SK-N-SH (cell line): ENCODE measurements at regions not wholly inside any gene's neighbourhood (a gene's known extent, or its start where the extent isn't known, plus 50 kb on each side); places are given as distances from the start of the nearest gene placed in this dataset.

Experiments used
- CTCF ChIA-PET: fragments of 300-600, 350-600 bp; formaldehyde crosslinking; extraction: SDS; loops from one replicate; lab custom pipeline; 2021; lab: Yijun Ruan, JAX
- POLR2A ChIA-PET: fragments of 350-600 bp; sonication (Branson Sonifier 250); formaldehyde crosslinking; extraction: SDS; loops from one replicate; lab custom pipeline; 2020; ENCODE audit warnings: antibody characterized with exemption, inconsistent platforms; lab: Yijun Ruan, JAX
- DNase-seq: peaks from one replicate; pipeline ENCODE4 v3.0.0; 2012
- H2AFZ ChIP-seq: fragments of 200-600 bp; sonication (generic); 2 replicates; pipeline ENCODE4 v1.8.1; 2016; ENCODE audit warnings: antibody characterized with exemption, mild to moderate bottlenecking, low read depth
- H3F3A ChIP-seq: fragments of 200-600 bp; sonication (generic); replicated peaks from 2 replicates; pipeline ENCODE3; 2016; ENCODE audit warnings: antibody characterized with exemption, mild to moderate bottlenecking; ENCODE audit not compliant: insufficient read depth
- H3K27ac ChIP-seq, 2 experiments: fragments of 200-500 bp in 1 of 2; fragments of 200-600 bp in 1 of 2; sonication (Bioruptor generic) in 1 of 2; sonication (generic), shearing (Covaris generic) in 1 of 2; 2 replicates each; pipeline versions ENCODE4 v1.5.1 to v1.6.1; 2014 to 2016; ENCODE audit warnings: low read depth in 2 of 2, inconsistent platforms in 1 of 2, low read length in 1 of 2, mild to moderate bottlenecking in 1 of 2, mixed read lengths in 1 of 2
- H3K27me3 ChIP-seq: fragments of 200-600 bp; sonication (generic), shearing (Covaris generic); 2 replicates; pipeline ENCODE4 v1.6.1; 2016; ENCODE audit warnings: mixed run types; ENCODE audit not compliant: insufficient read depth
- H3K36me3 ChIP-seq, 2 experiments: fragments of 200-500 bp in 1 of 2; fragments of 200-600 bp in 1 of 2; sonication (Bioruptor generic) in 1 of 2; sonication (generic) in 1 of 2; replicated peaks in 1 of 2; 2 replicates each; pipeline versions ENCODE3 to v1.5.1; 2014 to 2016; ENCODE audit warnings: low read length in 1 of 2, mild to moderate bottlenecking in 1 of 2; ENCODE audit not compliant: insufficient read depth in 2 of 2, control insufficient read depth in 1 of 2
- H3K4me1 ChIP-seq, 2 experiments: fragments of 200-500 bp in 1 of 2; fragments of 200-600 bp in 1 of 2; sonication (Bioruptor generic) in 1 of 2; sonication (generic), shearing (Covaris generic) in 1 of 2; 2 replicates each; pipeline versions ENCODE4 v1.5.1 to v1.6.1; 2014 to 2016; ENCODE audit warnings: low read depth in 1 of 2, low read length in 1 of 2, mixed run types in 1 of 2; ENCODE audit not compliant: insufficient read depth in 2 of 2, control insufficient read depth in 1 of 2
- H3K4me2 ChIP-seq: fragments of 200-600 bp; sonication (generic), shearing (Covaris generic); 2 replicates; pipeline ENCODE4 v1.6.1; 2017; ENCODE audit warnings: mixed run types
- H3K4me3 ChIP-seq, 2 experiments: fragments of 200-500 bp in 1 of 2; fragments of 200-600 bp in 1 of 2; sonication (Bioruptor generic) in 1 of 2; sonication (generic), shearing (Covaris generic) in 1 of 2; 2 replicates each; pipeline versions ENCODE4 v1.5.1 to v1.8.1; 2014 to 2016; ENCODE audit warnings: low read depth in 2 of 2, inconsistent platforms in 1 of 2, low read length in 1 of 2, mild to moderate bottlenecking in 1 of 2, mixed read lengths in 1 of 2, moderate library complexity in 1 of 2
- H3K79me2 ChIP-seq: fragments of 200-600 bp; sonication (generic); 2 replicates; pipeline ENCODE4 v1.8.1; 2017; ENCODE audit warnings: mild to moderate bottlenecking; ENCODE audit not compliant: insufficient read depth
- H3K9ac ChIP-seq: fragments of 200-600 bp; sonication (generic); 2 replicates; pipeline ENCODE4 v1.6.1; 2017; ENCODE audit warnings: mixed run types
- H3K9me2 ChIP-seq: fragments of 200-600 bp; sonication (generic); 2 replicates; pipeline ENCODE4 v1.6.1; 2017; ENCODE audit warnings: mixed run types
- H3K9me3 ChIP-seq: fragments of 200-600 bp; sonication (generic); 2 replicates; pipeline ENCODE4 v1.6.1; 2017; ENCODE audit warnings: mixed run types, mild to moderate bottlenecking, moderate library complexity
- H4K20me1 ChIP-seq: fragments of 200-600 bp; sonication (generic); 2 replicates; pipeline ENCODE4 v1.6.1; 2017; ENCODE audit warnings: mild to moderate bottlenecking, mixed run types; ENCODE audit not compliant: insufficient read depth
- ELF1 ChIP-seq: IDR thresholded peaks from 2 replicates; pipeline ENCODE4 v1.4.0; 2012
- EP300 ChIP-seq, 2 experiments: IDR thresholded peaks; 2 replicates each; pipeline versions ENCODE4 v1.4.0 to v1.6.1; 2012; ENCODE audit warnings: borderline replicate concordance in 1 of 2, low read depth in 1 of 2, low read length in 1 of 2
- FOSL2 ChIP-seq: IDR thresholded peaks from 2 replicates; pipeline ENCODE4 v1.4.0; 2012; ENCODE audit warnings: low read depth, mild to moderate bottlenecking, moderate library complexity, borderline replicate concordance
- FOXJ3 ChIP-seq: sonication (generic); formaldehyde crosslinking; IDR thresholded peaks from 2 replicates; pipeline ENCODE4 v1.5.1; 2020; ENCODE audit warnings: mild to moderate bottlenecking, missing genetic modification reagents
- GABPA ChIP-seq: IDR thresholded peaks from 2 replicates; pipeline ENCODE4 v1.4.0; 2012; ENCODE audit warnings: low read depth, mild to moderate bottlenecking
- GATA2 ChIP-seq: sonication (generic); formaldehyde crosslinking; IDR thresholded peaks from 2 replicates; pipeline ENCODE4 v1.5.0; 2020; ENCODE audit warnings: mild to moderate bottlenecking, missing genetic modification reagents
- JUND ChIP-seq: IDR thresholded peaks from 2 replicates; pipeline ENCODE4 v1.4.0; 2012
- MEF2A ChIP-seq: IDR thresholded peaks from 2 replicates; pipeline ENCODE4 v1.4.0; 2012; ENCODE audit warnings: low read depth, borderline replicate concordance
- MXI1 ChIP-seq: IDR thresholded peaks from 2 replicates; pipeline ENCODE4 v1.6.1; 2012; ENCODE audit warnings: mild to moderate bottlenecking, low read depth, low read length, improper control_type of control experiment
- NFIC ChIP-seq: IDR thresholded peaks from 2 replicates; pipeline ENCODE4 v1.4.0; 2012; ENCODE audit warnings: borderline replicate concordance
- NRF1 ChIP-seq: IDR thresholded peaks from 2 replicates; pipeline ENCODE4 v1.6.1; 2012; ENCODE audit warnings: low read depth, mild to moderate bottlenecking, low read length
- REST ChIP-seq: IDR thresholded peaks from 2 replicates; pipeline ENCODE4 v1.6.1; 2012; ENCODE audit warnings: mild to moderate bottlenecking, low read depth, low read length, moderate library complexity
- RXRA ChIP-seq: IDR thresholded peaks from 2 replicates; pipeline ENCODE4 v1.4.0; 2012; ENCODE audit warnings: low read depth, mild to moderate bottlenecking, borderline replicate concordance
- SIN3A ChIP-seq: IDR thresholded peaks from 2 replicates; pipeline ENCODE4 v1.6.1; 2012; ENCODE audit warnings: low read depth, mild to moderate bottlenecking, low read length, moderate library complexity, borderline replicate concordance
- SMC3 ChIP-seq: IDR thresholded peaks from 2 replicates; pipeline ENCODE4 v1.6.1; 2012; ENCODE audit warnings: low read depth, low read length, improper control_type of control experiment
- TAF1 ChIP-seq: IDR thresholded peaks from 2 replicates; pipeline ENCODE4 v1.6.1; 2012; ENCODE audit warnings: low read depth, mild to moderate bottlenecking, low read length, moderate library complexity, borderline replicate concordance
- TCF12 ChIP-seq: IDR thresholded peaks from 2 replicates; pipeline ENCODE4 v1.4.0; 2012
- TEAD4 ChIP-seq: IDR thresholded peaks from 2 replicates; pipeline ENCODE4 v1.4.0; 2012; ENCODE audit warnings: mild to moderate bottlenecking, borderline replicate concordance; ENCODE audit not compliant: insufficient read depth
- USF1 ChIP-seq: IDR thresholded peaks from 2 replicates; pipeline ENCODE4 v1.4.0; 2012; ENCODE audit warnings: low read depth, borderline replicate concordance
- USF2 ChIP-seq: fragments of 150-350 bp; IDR thresholded peaks from 2 replicates; pipeline ENCODE4 v1.6.1; 2017; ENCODE audit warnings: antibody characterized with exemption, low read length, low read depth, borderline replicate concordance
- ZBTB33 ChIP-seq: IDR thresholded peaks from 2 replicates; pipeline ENCODE4 v1.4.0; 2012; ENCODE audit warnings: low read depth, borderline replicate concordance
- WGBS: methylation state at CpG from one replicate; pipeline ENCODE4 v1.1.6; 2017; ENCODE audit warnings: low lambda C conversion rate; 5-methylcytosine and 5-hydroxymethylcytosine counted together

- H2AFZ ChIP-seq: no peak overlapping the region
- no peaks in the 10 kb centered on the region for H4K20me1 ChIP-seq
- H3K4me1 ChIP-seq: no peaks in the 10 kb centered on the region; a peak in 1 of 4 replicates
- H3K9me2 ChIP-seq: no peaks in the 10 kb centered on the region
- CTCF ChIA-PET: no interaction called here
- no peak overlapping the region for H3K4me3 ChIP-seq
- H3K9ac ChIP-seq: no peak overlapping the region
- DNase-seq: no peak
- H3K9me3 ChIP-seq: no peaks in the 10 kb centered on the region
- no peaks in the 10 kb centered on the region for H3K27me3 ChIP-seq
- WGBS: 95% methylated on average over 3 of the region's 3 CpGs
- no peak for TF ChIP-seq FOSL2
- no peak for TF ChIP-seq MXI1
- TF ChIP-seq JUND: no peak
- TF ChIP-seq EP300 (IDR thresholded peaks at IDR 0.05; ENCODE audit: borderline replicate concordance in 1 of 2, low read depth in 1 of 2, low read length in 1 of 2): no peak
- no peak for TF ChIP-seq GATA2 (CRISPR knock-in tag)
- TF ChIP-seq USF1: no peak
- no peak for TF ChIP-seq TEAD4
- TF ChIP-seq TAF1: no peak
- no peak for TF ChIP-seq SMC3
- no peak for TF ChIP-seq USF2
- TF ChIP-seq SIN3A: no peak
- no peaks in the 10 kb centered on the region for H3K36me3 ChIP-seq
- POLR2A ChIA-PET: no interaction called here
- no peaks in the 10 kb centered on the region for H3K79me2 ChIP-seq
- no peak overlapping the region for H3K27ac ChIP-seq
- no peaks in the 10 kb centered on the region for H3F3A ChIP-seq
- H3K4me2 ChIP-seq: no peak overlapping the region
Observed at GRCh38 chr3:177889161-177889560, 647.1 kb upstream of the KCNMB2 start.

- H3K9ac ChIP-seq: no peak overlapping the region
- H3K27me3 ChIP-seq: no peaks in the 10 kb centered on the region
- WGBS: 94% methylated on average over 4 of the region's 4 CpGs
- no peak overlapping the region for H3K4me2 ChIP-seq
- H3K79me2 ChIP-seq: no peaks in the 10 kb centered on the region
- H3K9me2 ChIP-seq: no peaks in the 10 kb centered on the region
- ChIA-PET CTCF (no interaction called here), POLR2A (no interaction called here)
- no peaks in the 10 kb centered on the region for H4K20me1 ChIP-seq
- no peak overlapping the region for H2AFZ ChIP-seq
- no peaks in the 10 kb centered on the region; a peak in 2 of 4 replicates for H3K4me1 ChIP-seq
- no peak for DNase-seq
- H3F3A ChIP-seq: no peaks in the 10 kb centered on the region
- no peak overlapping the region for H3K4me3 ChIP-seq
- no peak overlapping the region for H3K27ac ChIP-seq
- no peaks in the 10 kb centered on the region for H3K9me3 ChIP-seq
- H3K36me3 ChIP-seq: no peaks in the 10 kb centered on the region
- no peak for TF ChIP-seq EP300 (IDR thresholded peaks at IDR 0.05; ENCODE audit: borderline replicate concordance in 1 of 2, low read depth in 1 of 2, low read length in 1 of 2)
- TF ChIP-seq TCF12: no peak
- TF ChIP-seq RXRA: no peak
- TF ChIP-seq FOXJ3 (CRISPR knock-in tag): no peak
- TF ChIP-seq ELF1: no peak
- TF ChIP-seq MEF2A: no peak
- TF ChIP-seq REST: no peak
- no peak for TF ChIP-seq GABPA
- no peak for TF ChIP-seq GATA2 (CRISPR knock-in tag)
- TF ChIP-seq NFIC: no peak
- TF ChIP-seq TAF1: no peak
- TF ChIP-seq NRF1: no peak
- no peak for TF ChIP-seq ZBTB33
Observed at GRCh38 chr3:177889652-177890358, 646.4 kb upstream of the KCNMB2 start.
